SIG-M5 treated with dmso at 0.1 percent for 504 hours (cell line): ENCODE measurements at regions not wholly inside any gene's neighbourhood (a gene's known extent, or its start where the extent isn't known, plus 50 kb on each side); places are given as distances from the start of the nearest gene placed in this dataset.
"Not testable (repeated sequence)": the region's sequence is repeated elsewhere in the genome, so short reads cannot be mapped to it uniquely, and the experiment has no call there.

Experiments used
- DNase-seq: peaks from one replicate; lab custom pipeline; 2025; ENCODE audit not compliant: unreplicated experiment; lab: John Stamatoyannopoulos, UW

DNA sequence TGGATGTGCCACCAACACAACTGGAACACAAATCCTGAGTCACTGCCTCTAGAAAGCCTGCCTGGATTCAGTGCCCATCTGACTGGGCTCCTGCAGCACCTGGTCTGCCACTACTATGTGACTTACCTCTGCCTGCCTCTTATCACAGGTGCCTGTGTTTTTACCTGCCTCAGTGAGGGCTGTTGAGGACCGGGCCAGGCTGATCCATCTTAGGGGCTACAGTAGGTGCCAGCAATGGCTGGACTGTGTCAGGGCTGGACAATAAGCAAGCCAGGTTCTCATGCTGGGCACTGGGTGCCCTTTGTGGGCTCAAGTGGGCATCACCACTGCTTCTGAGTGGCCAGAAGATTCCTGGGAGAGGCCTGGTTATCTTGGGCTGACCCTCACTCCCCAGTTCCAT lies 948.6 kb upstream of the TPTE start:
- DNase-seq, result not testable (repeated sequence)

DNA sequence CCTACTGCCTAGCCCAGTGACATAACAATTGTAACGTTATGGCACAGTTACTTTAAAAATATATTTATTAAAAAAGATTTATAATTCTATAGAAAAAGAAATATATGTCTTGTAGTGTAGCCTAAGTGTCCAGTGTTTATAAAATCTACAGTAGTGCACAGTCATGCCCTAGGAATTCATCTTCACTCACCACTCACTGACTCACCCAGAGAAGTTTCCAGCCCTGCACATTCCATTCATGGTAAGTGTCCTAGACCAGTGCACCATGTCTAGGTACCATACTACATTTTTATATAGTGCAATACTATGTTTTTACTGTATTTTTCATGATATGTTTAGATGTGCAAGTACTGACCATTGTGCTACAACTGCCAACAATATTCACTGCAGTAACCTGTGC lies 947.9 kb upstream of the TPTE start:
- DNase-seq, result not testable (repeated sequence)

DNA sequence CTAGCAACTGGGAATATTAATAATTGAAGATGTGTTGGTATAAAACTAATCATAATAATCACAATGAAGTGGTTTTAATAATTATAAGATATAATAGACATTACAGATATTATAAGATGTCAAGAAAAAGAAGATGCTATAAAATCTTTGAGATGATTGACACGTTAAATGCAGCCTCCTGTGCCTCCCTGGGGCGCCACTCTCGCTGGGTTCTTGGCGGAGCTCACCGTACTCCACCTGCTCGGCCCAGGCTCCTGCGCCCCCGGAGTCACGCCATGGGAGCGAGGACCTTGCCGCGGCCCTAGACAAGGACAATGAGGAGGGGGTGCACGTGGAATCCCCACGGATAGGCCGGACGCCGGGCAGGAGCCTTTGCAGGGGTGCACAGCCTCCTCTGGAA lies 942.1 kb upstream of the TPTE start:
- not testable (repeated sequence) for DNase-seq

DNA sequence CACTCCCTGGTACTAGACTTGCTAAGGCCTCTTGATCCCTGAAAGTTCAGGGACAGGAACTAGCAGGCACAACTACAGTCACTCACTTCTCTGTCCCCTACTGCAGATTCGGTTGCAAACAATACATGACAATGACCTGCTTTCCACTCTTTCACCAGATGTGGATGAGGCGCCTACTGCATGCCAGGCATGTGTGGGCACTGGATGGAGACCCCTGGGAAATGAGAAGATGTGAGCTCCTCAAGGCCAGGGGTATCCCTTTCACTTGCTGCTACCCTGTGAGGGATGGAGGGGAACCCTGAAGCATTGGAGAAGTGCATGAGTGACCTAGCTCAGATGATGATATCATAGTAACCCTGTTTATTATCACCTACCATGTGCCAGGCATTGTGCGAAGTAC lies 933.4 kb upstream of the TPTE start:
- DNase-seq, result not testable (repeated sequence)

DNA sequence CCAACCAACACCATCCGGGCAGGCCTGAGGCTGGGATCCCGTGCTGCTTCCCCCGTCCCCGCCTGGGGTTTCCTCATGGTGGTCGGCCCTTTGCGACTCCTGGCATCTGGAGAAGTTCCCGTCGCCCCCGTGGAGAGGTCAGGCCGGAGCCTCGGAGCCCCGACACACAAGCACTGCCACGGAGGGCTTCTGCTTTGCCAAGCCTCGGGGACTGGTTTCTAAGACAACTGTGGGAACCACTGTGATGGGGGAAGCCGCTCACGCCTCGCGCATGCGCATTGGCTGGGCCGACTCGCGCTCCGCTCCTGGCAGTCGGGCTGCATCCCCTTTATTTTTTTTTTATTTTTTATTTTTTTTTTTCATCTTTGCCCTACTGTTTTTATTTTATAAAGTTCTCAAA lies 928.8 kb upstream of the TPTE start:
- not testable (repeated sequence) for DNase-seq

DNA sequence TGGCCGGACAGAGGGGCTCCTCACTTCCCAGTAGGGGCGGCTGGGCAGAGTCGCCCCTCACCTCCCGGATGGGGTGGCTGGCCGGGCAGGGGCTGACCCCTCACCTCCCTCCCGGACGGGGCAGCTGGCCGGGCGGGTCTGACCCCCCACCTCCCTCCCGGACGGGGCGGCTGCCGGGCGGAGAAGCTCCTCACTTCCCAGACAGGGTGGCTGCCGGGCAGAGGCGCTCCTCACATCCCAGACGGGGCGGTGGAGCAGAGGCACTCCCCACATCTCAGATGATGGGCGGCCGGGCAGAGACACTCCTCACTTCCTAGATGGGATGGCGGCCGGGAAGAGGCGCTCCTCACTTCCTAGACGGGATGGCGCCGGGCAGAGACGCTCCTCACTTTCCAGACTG lies 927.7 kb upstream of the TPTE start:
- not testable (repeated sequence) for DNase-seq

DNA sequence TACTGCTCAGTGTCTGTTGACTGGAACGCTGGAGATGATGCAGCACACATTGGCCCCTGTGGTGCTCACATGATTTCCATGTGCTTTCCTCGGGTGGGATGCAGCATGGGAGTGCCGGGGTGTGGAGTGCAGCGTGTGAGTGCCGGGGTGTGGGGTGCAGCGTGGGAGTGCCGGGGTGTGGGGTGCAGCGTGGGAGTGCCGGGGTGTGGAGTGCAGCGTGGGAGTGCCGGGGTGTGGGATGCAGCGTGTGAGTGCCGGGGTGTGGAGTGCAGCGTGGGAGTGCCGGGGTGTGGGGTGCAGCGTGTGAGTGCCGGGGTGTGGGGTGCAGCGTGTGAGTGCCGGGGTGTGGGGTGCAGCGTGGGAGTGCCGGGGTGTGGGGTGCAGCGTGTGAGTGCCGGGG lies 907.4 kb upstream of the TPTE start:
- DNase-seq, result not testable (repeated sequence)

DNA sequence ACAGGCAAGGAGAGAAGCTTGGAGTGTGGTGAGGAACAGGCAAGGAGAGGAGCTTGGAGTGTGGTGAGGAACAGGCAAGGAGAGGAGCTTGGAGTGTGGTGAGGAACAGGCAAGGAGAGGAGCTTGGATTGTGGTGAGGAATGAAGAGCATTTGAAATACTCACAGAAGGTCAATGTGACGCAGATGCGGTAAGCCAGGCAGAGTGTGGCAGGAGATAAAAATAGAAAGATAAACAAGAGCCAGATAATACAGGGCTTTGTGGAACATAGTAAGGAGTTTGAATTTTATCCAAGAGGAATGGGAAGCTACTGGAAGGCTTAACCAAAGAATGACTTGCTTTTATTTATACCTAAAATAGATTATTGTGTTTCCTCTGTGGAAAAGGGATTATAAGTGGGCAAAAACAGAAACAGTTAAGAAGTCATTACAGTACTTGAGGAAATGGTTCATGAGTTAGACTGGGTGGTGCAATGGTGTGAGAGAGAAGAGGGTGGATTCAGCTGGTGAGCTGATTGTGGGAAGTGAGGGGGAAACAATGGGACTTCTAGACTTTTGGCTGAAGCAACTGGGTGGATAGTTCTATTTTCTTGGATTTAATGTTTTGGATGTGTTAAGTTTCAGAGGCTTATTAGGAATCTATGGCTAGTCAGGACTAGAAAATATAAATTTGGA lies 900.1 kb upstream of the TPTE start:
- not testable (repeated sequence) for DNase-seq

DNA sequence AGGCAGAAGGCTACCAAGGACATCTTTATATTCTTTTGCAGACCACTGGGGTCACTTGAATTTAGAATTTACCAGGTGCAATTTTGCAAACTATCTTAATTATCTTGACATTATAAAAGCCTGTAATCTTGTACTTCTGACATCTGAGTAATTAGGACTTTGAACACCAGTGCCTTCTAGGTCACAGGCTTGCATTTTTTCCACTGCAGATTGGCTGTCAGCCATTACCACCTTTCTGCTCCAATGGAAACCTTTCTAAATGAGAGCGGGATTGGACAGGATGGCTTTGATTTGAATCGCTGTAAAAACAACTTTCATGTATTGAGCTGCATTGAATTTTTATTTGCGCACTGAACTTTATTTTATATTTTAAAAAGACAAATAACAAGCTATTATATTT lies 893.3 kb upstream of the TPTE start:
- not testable (repeated sequence) for DNase-seq

DNA sequence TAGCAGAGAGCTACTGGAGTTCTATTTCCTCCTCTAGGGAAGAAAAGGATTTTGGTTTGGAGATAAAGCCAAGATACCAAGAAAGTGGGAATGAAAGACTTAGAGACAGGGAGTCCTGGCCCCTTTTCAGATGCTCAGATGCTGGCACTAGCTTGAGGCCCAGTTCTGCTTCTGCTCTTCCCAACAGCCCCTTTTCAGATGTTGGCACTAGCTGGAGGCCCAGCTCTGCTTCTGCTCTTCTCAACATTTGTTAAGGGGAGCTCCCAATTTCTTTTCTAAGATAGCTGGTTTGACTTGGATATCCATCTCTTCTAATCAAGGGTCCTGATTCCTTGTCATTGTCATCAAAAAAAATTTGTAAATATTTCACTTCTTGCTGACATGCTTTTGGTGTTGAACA lies 874.0 kb upstream of the TPTE start:
- DNase-seq, result not testable (repeated sequence)

DNA sequence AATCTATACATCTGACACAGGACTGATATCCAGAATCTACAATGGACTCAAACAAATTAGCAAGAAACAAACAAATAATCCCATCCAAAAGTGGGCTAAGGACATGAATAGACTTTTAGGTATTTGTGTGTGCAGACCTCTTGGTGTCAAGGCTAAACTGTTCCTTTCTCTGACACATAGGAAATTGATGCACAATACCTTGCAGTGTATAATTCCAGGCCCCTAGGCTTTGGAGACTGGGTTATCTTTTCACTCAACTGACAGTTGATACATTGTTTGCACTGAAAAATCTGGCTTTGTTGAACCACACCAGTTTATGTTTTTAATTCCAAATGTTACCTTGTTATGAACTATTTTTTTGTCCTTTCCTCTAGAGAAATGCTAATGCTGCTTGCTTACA lies 873.1 kb upstream of the TPTE start:
- DNase-seq, result not testable (repeated sequence)

DNA sequence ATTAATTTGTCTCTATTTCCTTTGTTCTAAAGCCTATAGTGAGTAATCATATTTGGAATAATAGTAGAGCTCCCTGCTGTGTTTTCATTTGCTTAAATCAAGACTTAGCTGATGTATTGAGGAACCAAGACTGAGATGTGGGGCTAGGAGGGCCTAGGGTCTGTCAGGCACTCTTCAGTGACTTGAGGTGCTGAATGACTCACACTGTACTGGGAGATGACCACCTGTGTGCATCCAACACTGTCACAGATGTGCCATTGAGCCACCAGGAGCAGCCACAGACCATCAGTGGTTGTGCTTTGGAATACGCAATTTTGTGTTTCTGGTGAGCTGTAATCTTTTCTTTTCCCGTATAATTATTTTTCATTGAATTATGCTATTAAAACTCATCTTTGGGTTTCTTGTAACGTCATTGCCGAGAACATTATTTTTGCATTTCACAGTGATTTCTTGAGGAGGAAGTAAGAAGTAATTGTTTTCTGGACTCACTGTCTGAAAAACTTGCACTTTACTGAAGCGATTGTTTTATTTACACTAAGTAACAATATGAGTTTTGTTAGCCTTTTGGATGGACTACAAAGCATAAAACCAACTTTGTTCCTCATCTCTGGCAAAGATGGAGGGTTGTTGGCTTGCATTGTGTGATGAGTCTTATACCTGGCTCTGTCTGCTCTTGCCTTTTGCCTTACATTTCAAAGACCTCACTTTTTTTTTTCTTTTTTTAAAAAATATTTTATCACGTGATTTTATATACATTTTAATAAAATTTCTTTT lies 872.2 kb upstream of the TPTE start:
- DNase-seq, result not testable (repeated sequence)

DNA sequence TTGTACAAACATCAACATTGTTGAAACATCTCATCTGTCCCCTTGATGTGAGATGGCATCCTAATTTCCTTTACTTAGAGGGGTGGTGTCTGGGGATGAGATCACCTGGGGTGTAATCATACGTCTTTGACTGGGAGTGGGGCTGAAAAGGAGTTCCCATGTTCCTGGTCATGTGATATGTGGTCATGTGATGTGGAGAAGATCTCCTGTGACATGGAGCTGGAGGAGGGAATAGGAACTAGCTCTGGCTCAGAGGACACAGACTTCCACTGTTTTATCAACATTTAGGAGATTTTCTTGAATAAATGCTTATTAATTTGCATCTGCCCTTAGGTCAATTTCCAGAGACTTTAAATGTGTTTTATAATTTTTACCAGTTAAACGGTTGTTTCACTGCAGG lies 868.6 kb upstream of the TPTE start:
- DNase-seq, result not testable (repeated sequence)

DNA sequence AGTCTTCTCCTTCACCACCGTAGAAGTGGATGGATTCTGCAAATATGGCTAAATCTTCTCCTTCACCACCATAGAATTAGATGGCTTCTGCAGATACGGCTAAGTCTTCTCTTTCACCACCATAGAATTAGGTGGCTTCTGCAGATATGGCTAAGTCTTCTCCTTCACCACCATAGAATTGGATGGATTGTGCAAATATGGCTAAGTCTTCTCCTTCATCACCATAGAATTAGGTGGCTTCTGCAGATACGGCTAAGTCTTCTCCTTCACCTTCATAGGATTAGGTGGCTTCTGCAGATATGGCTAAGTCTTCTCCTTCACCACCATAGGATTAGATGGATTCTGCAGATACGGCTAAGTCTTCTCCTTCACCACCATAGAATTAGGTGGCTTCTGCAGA lies 866.2 kb upstream of the TPTE start:
- not testable (repeated sequence) for DNase-seq

DNA sequence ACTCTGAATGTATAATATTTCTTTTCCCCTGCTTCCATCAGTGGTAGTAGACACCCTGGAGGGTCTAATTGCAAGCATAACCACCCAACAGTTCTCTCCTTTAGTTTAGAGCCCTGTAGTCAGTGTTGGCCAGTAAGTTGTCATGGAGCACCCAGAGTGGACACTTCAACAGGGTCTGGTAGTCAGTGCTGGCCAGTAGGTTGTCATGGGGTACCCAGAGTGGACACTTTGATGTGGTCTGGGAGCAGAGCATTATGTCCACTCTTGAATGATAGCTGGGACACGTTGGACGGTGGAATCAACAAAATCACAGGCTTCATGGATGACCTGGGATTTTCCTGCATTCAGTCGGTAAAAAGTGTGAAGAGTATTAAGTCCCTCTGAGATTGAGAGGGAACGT lies 864.9 kb upstream of the TPTE start:
- DNase-seq, result not testable (repeated sequence)

DNA sequence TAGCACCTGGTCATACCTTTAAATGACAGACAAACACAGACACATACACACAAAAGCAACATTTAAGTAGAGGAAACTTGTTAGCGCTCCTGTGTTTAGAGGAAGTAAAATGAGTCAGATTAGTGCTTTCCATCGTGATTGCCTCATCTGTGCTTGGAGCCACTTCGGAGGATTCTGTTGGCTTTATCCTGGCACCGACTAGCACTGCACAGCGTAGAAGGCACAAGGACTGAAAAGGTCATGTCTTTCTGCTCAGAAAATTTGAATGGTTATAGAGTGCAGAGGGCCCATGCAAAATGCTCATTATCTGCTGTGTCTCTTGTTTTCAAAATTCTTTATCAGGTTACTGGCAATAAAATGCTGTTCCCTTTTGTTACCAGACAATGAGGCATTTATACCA lies 863.6 kb upstream of the TPTE start:
- not testable (repeated sequence) for DNase-seq

DNA sequence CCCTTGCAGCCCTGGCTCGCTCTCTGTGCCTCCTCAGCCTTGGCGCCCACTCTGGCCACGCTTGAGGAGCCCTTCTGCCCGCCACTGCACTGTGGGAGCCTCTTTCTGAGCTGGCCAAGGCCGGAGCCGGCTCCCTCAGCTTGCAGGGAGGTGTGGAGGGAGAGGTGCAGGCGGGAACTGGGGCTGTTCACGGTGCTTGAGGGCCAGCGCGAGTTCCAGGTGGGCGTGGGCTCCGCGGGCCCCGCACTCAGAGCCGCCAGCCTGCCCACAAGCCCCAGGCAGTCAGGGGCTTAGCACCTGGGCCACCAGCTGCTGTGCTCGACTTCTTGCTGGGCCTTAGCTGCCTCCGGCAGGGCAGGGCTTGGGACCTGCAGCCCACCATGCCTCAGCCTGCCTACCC lies 861.5 kb upstream of the TPTE start:
- DNase-seq, result not testable (repeated sequence)

DNA sequence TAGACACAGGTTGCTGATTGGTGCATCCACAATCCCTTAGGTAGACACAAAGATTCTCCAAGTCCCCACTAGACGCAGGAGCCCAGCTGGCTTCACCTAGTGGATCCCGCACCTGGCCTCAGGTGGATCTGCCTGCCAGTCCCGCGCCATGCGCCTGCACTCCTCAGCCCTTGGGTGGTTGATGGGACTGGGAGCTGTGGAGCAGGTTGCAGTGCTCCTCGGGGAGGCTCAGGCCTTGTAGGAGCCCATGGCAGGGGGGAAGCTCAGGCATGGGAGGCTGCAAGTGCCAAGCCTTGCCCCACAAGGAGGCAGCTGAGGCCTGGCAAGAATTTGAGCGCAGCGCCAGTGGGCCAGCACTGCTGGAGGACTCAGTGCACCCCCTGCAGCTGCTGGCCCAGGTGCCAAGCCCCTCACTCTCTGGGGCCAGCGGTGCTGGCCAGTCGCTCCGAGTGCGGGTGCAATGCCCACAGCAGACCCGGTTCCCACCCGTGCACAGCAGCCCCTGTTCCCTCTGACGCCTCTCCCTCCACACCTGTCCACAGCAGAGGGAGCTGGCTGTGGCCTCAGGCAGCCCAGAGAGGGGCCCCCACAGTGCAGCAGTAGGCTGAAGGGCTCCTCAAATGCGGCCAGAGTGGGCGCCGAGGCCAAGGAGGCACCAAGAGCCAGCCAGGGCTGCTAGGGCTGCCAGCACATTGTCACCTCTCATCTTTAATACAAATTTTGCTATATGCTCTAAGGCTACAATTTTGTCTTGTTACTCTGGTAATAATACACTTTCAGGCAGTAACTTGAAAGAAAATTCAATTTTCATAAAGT lies 857.3 kb upstream of the TPTE start:
- DNase-seq, result not testable (repeated sequence)

DNA sequence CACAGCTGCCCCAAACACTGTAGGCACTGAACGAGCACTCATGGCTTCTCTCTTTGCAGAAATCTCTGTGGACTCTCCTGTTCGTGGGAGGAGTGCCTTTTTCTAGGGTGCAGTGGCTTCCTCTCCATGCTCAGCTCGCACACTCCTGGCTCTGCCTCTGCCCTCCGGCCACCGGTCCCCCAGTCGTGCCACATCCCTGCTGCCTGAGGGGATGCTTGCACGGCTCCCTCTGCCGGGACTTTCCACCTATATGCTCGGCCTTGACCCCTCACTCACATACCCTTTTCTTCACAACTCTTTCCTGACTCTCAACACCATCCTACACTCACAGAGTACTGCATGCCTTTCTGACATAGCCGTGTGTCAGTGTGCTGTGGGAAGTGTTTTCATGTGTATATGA lies 845.6 kb upstream of the TPTE start:
- DNase-seq, result not testable (repeated sequence)

DNA sequence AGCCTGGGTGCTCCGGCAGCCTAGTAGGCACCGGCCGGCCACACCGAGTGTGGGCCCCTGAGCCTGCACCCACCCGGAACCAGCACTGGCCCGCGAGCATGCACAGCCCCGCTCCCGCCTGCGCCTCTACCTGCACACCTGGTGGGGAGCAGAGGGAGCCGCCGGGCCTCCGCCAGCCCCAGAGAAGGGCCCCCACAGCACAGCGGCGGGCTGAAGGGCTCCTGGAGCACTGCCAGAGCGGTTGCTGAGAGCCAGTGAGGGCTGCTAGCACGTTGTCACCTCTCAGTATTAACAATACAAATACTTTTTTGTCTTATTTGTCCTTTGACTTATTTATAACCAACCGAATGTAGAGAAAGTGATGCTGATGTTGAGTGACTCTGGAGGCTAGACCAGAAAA lies 842.4 kb upstream of the TPTE start:
- DNase-seq, result not testable (repeated sequence)

DNA sequence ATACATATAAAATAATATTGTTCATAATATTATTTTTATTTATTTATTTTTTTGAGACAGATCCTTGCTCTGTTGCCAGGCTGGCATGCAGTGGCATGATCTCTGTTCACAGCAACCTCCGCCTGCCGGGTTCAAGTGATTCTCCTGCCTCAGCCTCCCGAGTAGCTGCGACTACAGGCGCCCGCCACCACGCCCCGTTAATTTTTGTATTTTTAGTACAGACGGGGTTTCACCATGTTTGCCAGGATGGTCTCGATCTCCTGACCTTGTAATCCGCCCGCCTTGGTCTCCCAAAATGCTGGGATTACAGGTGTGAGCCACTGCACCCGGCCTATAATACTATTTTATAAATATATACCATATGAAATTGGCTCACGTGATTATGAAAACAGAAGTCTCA lies 832.4 kb upstream of the TPTE start:
- not testable (repeated sequence) for DNase-seq

DNA sequence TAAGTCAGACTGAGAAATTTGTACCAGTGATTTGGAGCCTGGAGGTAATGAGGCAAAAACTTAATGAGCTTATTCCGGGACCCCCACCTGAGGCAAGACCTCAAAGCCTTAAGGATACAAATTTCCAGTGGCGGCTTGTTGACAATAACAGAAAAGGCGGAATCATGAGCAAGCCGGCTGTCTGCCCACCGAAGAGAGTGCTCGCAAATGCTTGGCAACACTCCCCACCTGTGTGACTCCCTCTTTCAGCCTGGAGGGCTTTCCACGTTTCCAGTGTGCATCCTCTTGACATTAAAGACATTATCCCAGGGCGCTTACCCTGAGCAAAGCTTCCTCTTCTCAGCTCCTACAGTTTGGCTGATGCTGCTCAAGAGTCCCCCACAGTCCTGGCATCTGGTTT lies 830.4 kb upstream of the TPTE start:
- not testable (repeated sequence) for DNase-seq
